ENCODE measurements at regions not wholly inside any gene's neighbourhood (a gene's known extent, or its start where the extent isn't known, plus 50 kb on each side); places are given as distances from the start of the nearest gene placed in this dataset.
"Not testable (repeated sequence)": the region's sequence is repeated elsewhere in the genome, so short reads cannot be mapped to it uniquely, and the experiment has no call there.

DNA sequence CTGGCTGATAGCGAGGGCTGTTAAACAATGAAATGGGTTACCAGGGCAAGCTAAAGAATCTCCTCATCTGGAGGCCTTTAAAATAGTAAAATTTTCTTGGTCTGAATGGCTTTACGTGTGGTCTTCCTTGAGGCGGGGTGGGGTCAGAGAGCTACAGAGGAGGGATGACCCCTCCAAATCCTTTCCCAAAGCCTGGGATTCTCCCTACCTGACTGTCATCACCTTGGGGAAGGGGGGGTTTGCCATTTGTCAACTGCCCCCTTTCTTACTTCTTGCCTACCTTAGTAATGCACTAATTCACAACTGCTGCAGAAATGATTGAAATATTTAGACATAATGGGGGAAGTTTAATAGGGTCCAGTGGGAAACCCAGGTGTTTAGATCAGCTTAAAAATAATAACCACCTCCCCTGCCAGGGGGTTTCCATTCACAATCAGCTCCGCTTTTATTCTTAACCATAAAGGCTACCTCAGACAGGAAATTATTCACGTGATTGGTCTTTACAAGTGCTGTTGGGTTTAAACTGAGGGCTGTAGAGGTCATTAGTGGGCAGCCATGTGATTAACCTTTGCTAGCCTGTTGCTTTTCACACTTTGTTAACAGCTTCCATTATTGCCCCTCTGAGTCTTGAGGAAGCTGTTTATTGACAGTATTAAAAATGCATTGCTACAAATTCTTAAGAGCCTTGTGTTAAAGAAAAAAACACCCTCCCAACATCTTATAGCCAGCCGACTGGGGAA, 276.5 kb upstream of the ATP11B start:
- no peak for DNase-seq (ENCODE audit: extremely low spot score)
- ChIA-PET POLR2A (no interaction called here), CTCF (interaction anchor here (1.5 kb wide), 1 partner anchor 10 kb away, joined by 4 read pairs; no protein-coding TSS in a partner anchor)
- TF ChIP-seq, protein P1, sequence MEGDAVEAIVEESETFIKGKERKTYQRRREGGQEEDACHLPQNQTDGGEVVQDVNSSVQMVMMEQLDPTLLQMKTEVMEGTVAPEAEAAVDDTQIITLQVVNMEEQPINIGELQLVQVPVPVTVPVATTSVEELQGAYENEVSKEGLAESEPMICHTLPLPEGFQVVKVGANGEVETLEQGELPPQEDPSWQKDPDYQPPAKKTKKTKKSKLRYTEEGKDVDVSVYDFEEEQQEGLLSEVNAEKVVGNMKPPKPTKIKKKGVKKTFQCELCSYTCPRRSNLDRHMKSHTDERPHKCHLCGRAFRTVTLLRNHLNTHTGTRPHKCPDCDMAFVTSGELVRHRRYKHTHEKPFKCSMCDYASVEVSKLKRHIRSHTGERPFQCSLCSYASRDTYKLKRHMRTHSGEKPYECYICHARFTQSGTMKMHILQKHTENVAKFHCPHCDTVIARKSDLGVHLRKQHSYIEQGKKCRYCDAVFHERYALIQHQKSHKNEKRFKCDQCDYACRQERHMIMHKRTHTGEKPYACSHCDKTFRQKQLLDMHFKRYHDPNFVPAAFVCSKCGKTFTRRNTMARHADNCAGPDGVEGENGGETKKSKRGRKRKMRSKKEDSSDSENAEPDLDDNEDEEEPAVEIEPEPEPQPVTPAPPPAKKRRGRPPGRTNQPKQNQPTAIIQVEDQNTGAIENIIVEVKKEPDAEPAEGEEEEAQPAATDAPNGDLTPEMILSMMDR (IDR thresholded peaks at IDR 0.05; ENCODE audit: control extremely low read depth, extremely low read depth, low read depth, missing control alignments), result no peak

DNA sequence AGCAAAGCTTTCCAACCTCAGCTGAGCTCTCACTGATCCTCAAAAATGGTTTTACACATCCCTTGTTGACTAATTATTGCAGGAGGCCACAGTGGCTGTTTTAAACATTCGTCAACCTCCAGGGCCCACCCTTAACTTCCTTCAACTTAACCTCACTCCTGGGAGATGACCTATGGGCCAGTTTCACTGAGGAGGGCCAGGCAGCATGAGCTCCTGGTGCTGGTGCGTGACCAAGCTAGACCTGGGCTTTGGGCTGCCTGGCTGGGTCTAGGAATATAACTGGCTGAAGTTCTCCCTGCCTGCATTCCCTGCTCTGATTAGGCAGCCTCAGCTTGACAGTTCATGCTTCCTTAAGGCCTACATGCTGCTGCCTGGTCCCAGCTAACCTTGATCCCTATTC, 273.7 kb upstream of the ATP11B start:
- ChIA-PET POLR2A (no interaction called here), CTCF (interaction anchor here (0.8 to 3.1 kb wide), 4 partner anchors 9 to 49 kb away, joined by 3 to 10 read pairs (median 4); no protein-coding TSS in a partner anchor)
- TF ChIP-seq, protein P1 (IDR thresholded peaks at IDR 0.05; ENCODE audit: control extremely low read depth, extremely low read depth, low read depth, missing control alignments), result no peak

DNA sequence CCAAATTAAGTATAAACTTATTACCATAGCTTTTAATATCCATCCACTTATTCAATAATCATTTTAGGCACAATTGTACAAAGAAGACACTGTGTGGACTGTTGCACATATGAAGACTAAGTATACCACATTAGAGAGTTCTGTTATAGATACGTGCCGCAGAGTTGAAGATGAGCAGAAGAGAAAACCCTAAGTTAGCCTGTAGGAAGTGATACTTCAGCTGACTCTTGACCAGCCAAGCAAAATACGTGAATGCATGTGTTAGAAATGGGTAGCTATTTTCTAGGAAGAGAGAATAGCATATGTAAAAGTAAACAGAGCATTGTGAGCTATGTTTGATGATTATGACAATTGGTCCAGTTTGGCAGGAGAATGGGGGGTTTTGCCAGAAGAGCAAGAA, 272.0 kb upstream of the ATP11B start:
- DNase-seq (ENCODE audit: extremely low spot score), result no peak
- TF ChIP-seq, protein P1 (IDR thresholded peaks at IDR 0.05; ENCODE audit: control extremely low read depth, extremely low read depth, low read depth, missing control alignments), result no peak
- ChIA-PET POLR2A (no interaction called here), CTCF (interaction anchor here (1.0 to 3.1 kb wide), 3 partner anchors 10 to 12 kb away, joined by 3 to 10 read pairs (median 4); no protein-coding TSS in a partner anchor)

More for the DNA sequence above, 273.7 kb upstream of the ATP11B start:
- DNase-seq (ENCODE audit: extremely low spot score), result no peak

DNA sequence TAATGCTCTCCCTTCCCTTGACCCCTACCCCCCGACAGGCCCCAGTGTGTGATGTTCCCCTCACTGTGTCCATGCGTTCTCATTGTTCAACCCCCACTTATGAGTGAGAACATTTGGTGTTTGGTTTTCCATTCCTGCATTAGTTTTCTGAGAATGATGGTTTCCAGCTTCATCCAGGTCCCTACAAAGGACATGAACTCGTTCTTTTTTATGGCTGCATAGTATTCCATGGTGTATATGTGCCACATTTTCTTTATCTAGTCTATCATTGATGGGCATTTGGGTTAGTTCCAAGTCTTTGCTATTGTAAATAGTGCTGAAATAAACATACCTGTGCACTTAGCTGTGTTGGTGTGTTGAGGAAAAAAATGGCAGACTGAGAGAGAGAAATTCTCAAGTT, 269.9 kb upstream of the ATP11B start:
- POLR2A ChIA-PET; DNase-seq (ENCODE audit: extremely low spot score): not testable (repeated sequence)
- CTCF ChIA-PET, result interaction anchor here (0.6 to 1.0 kb wide), 3 partner anchors 22 to 800 kb away, joined by 3 to 4 read pairs (median 3); no protein-coding TSS in a partner anchor

DNA sequence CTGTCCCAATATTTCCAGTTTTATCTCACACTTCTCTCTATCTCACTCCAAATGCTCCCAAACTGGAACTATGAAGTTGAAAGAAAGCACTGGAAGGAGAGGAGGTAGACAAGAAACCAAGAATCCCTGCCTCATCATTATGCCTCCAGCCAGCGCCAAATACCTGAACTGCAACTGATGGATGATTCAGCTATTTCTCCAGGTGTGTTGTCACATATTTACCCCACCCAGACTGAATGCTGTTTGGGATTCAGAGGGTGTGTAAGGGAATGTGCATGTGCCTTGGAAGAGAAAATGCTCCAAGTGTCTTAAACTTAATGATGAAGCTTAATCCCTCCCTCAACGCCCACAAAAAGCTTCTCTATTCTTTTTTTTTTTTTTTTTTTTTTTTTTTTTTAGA, 269.5 kb upstream of the ATP11B start:
- TF ChIP-seq, protein P1 (IDR thresholded peaks at IDR 0.05; ENCODE audit: control extremely low read depth, extremely low read depth, low read depth, missing control alignments), result no peak
- ChIA-PET POLR2A (no interaction called here), CTCF (interaction anchor here (0.6 to 1.3 kb wide), 3 partner anchors 18 to 801 kb away, joined by 3 to 4 read pairs (median 3); no protein-coding TSS in a partner anchor)
- DNase-seq (ENCODE audit: extremely low spot score), result no peak

DNA sequence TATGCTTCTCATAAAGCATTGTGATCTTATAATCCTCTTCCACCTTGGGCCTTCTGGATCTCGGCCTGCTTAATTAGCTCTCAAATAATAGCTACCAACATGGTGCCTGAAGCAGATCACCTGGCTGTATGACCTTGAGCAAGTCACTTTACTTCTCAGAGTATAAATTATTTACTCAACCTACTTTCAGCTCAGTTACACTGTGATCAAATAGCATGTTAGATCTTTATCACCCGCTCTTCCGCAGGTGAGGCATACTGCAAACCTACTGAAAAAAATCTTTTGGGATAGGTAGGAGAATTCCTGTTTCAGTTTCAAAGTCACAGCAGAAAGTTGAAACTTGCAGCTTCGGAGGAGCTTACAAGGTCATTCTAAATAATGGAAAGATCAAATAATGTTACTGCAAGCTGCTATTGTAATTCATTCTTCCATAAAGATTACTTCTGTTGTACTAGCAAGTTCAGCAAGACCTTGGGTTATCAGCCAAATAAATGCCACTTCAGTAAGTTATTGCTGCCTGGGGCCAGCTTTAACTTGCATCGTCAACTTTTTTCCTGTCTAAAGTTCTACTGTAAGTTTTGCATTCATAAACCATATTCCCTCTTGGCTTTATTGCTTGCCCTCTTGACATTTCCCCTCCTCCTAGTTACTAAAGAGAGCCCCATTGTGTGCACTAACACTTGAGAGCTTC, 268.4 kb upstream of the ATP11B start:
- ChIA-PET POLR2A (no interaction called here), CTCF (interaction anchor here (1.3 to 1.5 kb wide), 3 partner anchors 17 to 41 kb away, joined by 3 to 5 read pairs (median 3); no protein-coding TSS in a partner anchor)
- no peak for DNase-seq (ENCODE audit: extremely low spot score)
- TF ChIP-seq, protein P1 (IDR thresholded peaks at IDR 0.05; ENCODE audit: control extremely low read depth, extremely low read depth, low read depth, missing control alignments), result no peak
